ENCODE measurements at regions not wholly inside any gene's neighbourhood (a gene's known extent, or its start where the extent isn't known, plus 50 kb on each side); places are given as distances from the start of the nearest gene placed in this dataset.

- TF ChIP-seq, protein P1, sequence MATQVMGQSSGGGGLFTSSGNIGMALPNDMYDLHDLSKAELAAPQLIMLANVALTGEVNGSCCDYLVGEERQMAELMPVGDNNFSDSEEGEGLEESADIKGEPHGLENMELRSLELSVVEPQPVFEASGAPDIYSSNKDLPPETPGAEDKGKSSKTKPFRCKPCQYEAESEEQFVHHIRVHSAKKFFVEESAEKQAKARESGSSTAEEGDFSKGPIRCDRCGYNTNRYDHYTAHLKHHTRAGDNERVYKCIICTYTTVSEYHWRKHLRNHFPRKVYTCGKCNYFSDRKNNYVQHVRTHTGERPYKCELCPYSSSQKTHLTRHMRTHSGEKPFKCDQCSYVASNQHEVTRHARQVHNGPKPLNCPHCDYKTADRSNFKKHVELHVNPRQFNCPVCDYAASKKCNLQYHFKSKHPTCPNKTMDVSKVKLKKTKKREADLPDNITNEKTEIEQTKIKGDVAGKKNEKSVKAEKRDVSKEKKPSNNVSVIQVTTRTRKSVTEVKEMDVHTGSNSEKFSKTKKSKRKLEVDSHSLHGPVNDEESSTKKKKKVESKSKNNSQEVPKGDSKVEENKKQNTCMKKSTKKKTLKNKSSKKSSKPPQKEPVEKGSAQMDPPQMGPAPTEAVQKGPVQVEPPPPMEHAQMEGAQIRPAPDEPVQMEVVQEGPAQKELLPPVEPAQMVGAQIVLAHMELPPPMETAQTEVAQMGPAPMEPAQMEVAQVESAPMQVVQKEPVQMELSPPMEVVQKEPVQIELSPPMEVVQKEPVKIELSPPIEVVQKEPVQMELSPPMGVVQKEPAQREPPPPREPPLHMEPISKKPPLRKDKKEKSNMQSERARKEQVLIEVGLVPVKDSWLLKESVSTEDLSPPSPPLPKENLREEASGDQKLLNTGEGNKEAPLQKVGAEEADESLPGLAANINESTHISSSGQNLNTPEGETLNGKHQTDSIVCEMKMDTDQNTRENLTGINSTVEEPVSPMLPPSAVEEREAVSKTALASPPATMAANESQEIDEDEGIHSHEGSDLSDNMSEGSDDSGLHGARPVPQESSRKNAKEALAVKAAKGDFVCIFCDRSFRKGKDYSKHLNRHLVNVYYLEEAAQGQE (IDR thresholded peaks at IDR 0.05; ENCODE audit: unreplicated experiment), result no peak
- TF ChIP-seq, protein P2, sequence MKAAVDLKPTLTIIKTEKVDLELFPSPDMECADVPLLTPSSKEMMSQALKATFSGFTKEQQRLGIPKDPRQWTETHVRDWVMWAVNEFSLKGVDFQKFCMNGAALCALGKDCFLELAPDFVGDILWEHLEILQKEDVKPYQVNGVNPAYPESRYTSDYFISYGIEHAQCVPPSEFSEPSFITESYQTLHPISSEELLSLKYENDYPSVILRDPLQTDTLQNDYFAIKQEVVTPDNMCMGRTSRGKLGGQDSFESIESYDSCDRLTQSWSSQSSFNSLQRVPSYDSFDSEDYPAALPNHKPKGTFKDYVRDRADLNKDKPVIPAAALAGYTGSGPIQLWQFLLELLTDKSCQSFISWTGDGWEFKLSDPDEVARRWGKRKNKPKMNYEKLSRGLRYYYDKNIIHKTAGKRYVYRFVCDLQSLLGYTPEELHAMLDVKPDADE (IDR thresholded peaks at IDR 0.05), result no peak
- TF ChIP-seq, protein P3, sequence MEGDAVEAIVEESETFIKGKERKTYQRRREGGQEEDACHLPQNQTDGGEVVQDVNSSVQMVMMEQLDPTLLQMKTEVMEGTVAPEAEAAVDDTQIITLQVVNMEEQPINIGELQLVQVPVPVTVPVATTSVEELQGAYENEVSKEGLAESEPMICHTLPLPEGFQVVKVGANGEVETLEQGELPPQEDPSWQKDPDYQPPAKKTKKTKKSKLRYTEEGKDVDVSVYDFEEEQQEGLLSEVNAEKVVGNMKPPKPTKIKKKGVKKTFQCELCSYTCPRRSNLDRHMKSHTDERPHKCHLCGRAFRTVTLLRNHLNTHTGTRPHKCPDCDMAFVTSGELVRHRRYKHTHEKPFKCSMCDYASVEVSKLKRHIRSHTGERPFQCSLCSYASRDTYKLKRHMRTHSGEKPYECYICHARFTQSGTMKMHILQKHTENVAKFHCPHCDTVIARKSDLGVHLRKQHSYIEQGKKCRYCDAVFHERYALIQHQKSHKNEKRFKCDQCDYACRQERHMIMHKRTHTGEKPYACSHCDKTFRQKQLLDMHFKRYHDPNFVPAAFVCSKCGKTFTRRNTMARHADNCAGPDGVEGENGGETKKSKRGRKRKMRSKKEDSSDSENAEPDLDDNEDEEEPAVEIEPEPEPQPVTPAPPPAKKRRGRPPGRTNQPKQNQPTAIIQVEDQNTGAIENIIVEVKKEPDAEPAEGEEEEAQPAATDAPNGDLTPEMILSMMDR (conservative IDR thresholded peaks at IDR 0.05; ENCODE audit: low read depth in 2 of 2), result no peak
- TF ChIP-seq EZH2phosphoT487 (IDR thresholded peaks at IDR 0.05; ENCODE audit: unreplicated experiment) (no peak), ZNF114 (CRISPR knock-in tag; IDR thresholded peaks at IDR 0.05) (no peak)
These were observed 72.3 kb downstream of the MDH1 start (continued) for GRCh38 chr2:63661076-63661475.

DNA sequence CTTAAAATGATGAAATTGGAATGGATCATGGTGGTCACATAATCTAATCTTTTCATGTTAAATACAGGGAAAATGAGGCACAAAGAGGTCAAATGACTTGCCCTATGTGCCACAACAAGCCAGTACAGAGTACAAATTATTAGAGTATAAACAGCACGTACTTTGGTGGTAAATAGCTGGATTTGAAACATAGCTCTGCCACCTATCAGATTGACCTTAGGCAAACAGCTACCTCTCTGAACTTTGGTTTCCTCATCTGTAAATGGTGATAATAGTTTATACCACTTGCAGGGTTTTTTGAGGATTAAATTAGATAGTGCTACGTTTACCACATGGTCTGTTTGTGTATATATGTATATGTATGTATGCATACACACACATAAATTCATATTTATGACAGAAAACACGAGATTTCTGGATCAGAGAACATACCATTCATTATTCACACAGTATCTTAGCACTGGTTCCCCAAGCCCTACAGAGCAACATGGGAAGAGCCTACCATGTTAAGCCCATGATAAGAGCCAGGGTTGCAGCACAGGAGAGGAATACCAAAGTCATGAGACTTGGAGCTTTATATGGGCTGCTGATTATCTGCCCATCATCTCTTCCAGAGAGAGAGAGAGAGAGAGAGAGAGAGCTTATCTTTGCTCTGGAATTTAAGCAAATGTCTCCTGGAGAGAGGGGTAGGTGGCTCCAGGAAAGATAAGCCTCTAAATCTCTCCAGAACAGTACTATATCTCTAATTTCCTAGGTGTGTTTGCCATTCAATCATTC lies 73.5 kb downstream of the MDH1 start:
- Histone ChIP-seq H3K9me2 (ENCODE audit: insufficient read depth) (peaks cover 2% of the 10 kb centered on the region; the same call in 1 of the 2 replicates), H3F3A (replicated peaks; ENCODE audit: low read depth) (no peaks in the 10 kb centered on the region), H3K4me3 (no peak overlapping the region), H3K4me2 (no peak overlapping the region), H2AFZ (no peak overlapping the region), H3K4me1 (ENCODE audit: insufficient read depth) (peaks cover 9% of the 10 kb centered on the region), H3K36me3 (ENCODE audit: insufficient read depth) (no peaks in the 10 kb centered on the region), H4K20me1 (replicated peaks; ENCODE audit: insufficient read depth) (no peaks in the 10 kb centered on the region), H3K27me3 (ENCODE audit: insufficient read depth) (no peaks in the 10 kb centered on the region), H3K27ac (ENCODE audit: low read depth) (no peak overlapping the region), H3K79me2 (replicated peaks; ENCODE audit: insufficient read depth) (no peaks in the 10 kb centered on the region)
- peaks cover 15% of the 10 kb centered on the region for H3K4me1 Mint-ChIP-seq
- H3K27ac Mint-ChIP-seq, result no peak overlapping the region
- ATAC-seq, result no peak
- H3K27me3 Mint-ChIP-seq (ENCODE audit: insufficient read depth, low read depth, poor library complexity), result no peaks in the 10 kb centered on the region
- H3K4me3 Mint-ChIP-seq, result no peak overlapping the region
- no peak for DNase-seq (ENCODE audit: low spot score)
- H3K9me3 Mint-ChIP-seq, result no peaks in the 10 kb centered on the region
- H3K36me3 Mint-ChIP-seq (ENCODE audit: low read depth), result no peaks in the 10 kb centered on the region
- TF ChIP-seq, protein P3 (conservative IDR thresholded peaks at IDR 0.05; ENCODE audit: low read depth in 2 of 2), result no peak
- TF ChIP-seq EZH2 (IDR thresholded peaks at IDR 0.05; ENCODE audit: low read depth, unreplicated experiment), result no peak
- TF ChIP-seq, protein P2 (IDR thresholded peaks at IDR 0.05), result no peak
- TF ChIP-seq EZH2phosphoT487 (IDR thresholded peaks at IDR 0.05; ENCODE audit: unreplicated experiment), result no peak

All from GM23338 (cell line).